SU-DHL-6 (cell line): ENCODE measurements at regions not wholly inside any gene's neighbourhood (a gene's known extent, or its start where the extent isn't known, plus 50 kb on each side); places are given as distances from the start of the nearest gene placed in this dataset.

Source experiments
- CTCF ChIP-seq: fragments of 200-600 bp; sonication (generic); IDR thresholded peaks from one replicate; pipeline ENCODE4 v1.5.1; 2017; ENCODE audit warnings: antibody characterized with exemption, mild to moderate bottlenecking, low read length, moderate library complexity; ENCODE audit not compliant: insufficient read depth, poor library complexity, severe bottlenecking
- EZH2phosphoT487 ChIP-seq: fragments of 200-600 bp; sonication (generic), shearing (Covaris generic); conservative IDR thresholded peaks from 2 replicates; pipeline ENCODE4 v1.6.1; 2018; ENCODE audit warnings: mild to moderate bottlenecking, antibody characterized with exemption, low read length, moderate library complexity, mixed read lengths

- no peak for TF ChIP-seq CTCF
- TF ChIP-seq EZH2phosphoT487: no peak
Observed at GRCh38 chr3:177468816-177469215, 271.5 kb upstream of the TBL1XR1 start.
